Ishikawa (cell line): ENCODE measurements at regions not wholly inside any gene's neighbourhood (a gene's known extent, or its start where the extent isn't known, plus 50 kb on each side); places are given as distances from the start of the nearest gene placed in this dataset.

Source experiments
- CEBPB ChIP-seq: IDR thresholded peaks from 2 replicates; pipeline ENCODE4 v1.6.1; 2012
- EGR1 ChIP-seq: IDR thresholded peaks from 2 replicates; pipeline ENCODE4 v1.6.1; 2012
- TF ChIP-seq, protein P1 (sequence below): IDR thresholded peaks from 2 replicates; pipeline ENCODE4 v1.6.1; 2012

DNA sequence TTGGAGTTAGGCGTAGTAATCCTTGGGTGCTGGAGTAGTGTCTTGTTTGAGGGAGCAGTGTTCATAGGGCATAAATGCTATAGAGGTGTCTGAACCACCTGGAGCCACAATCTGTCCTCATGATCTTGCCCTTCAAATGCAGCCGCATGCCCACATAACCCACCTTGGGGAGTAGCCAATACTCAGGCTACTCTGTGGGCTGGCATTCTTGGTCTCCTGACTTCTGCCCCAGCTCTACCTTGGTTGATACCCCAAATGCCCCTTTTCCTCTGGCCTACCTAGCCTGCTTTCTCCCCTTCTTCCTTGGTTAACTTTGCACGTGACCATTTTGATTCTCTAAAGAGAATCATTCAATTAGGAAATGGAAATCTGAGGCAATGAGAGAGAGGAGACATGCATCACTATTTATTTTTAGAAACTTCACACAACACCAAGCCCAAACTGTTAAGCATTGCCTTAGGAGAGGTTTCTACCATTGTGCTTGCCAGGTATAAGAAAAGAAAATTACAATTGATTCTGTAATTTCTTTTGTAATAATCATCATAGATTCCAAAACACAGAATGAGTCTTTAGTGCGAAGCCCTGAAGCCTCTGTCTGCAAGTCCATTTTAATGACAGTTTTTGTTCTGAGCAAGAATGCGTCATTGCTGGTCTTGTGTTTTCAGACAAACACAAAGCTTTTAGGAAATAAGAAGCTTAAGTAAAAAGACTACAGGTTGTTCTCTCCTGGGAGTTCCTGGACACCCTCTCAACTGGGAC, 135.2 kb downstream of the C9orf152 start:
- TF ChIP-seq EGR1: no peak
- TF ChIP-seq CEBPB: no peak
- TF ChIP-seq, protein P1, sequence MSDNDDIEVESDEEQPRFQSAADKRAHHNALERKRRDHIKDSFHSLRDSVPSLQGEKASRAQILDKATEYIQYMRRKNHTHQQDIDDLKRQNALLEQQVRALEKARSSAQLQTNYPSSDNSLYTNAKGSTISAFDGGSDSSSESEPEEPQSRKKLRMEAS: no peak
